Duodenal mucosa (tissue), 2 donors: ENCODE measurements at regions not wholly inside any gene's neighbourhood (a gene's known extent, or its start where the extent isn't known, plus 50 kb on each side); places are given as distances from the start of the nearest gene placed in this dataset.

ENCODE experiments used
- H3K27ac ChIP-seq: one replicate; pipeline ENCODE4 v1.7.0; 2013; ENCODE audit warnings: low read depth, low read length
- H3K27me3 ChIP-seq, 2 donors: one replicate each; pipeline ENCODE4 v1.7.0; 2013; ENCODE audit warnings: low read length in 2 of 2, control low read depth in 1 of 2; ENCODE audit not compliant: insufficient read depth in 2 of 2, control insufficient read depth in 1 of 2
- H3K36me3 ChIP-seq, 2 donors: one replicate each; pipeline ENCODE4 v1.7.0; 2013; ENCODE audit warnings: low read length in 2 of 2, control low read depth in 1 of 2; ENCODE audit not compliant: insufficient read depth in 2 of 2, control insufficient read depth in 1 of 2
- H3K4me1 ChIP-seq, 2 donors: one replicate each; pipeline ENCODE4 v1.7.0; 2013; ENCODE audit warnings: low read length in 2 of 2, control low read depth in 1 of 2; ENCODE audit not compliant: insufficient read depth in 2 of 2, control insufficient read depth in 1 of 2
- H3K4me3 ChIP-seq, 2 donors: one replicate each; pipeline ENCODE4 v1.7.0; 2013; ENCODE audit warnings: low read length in 2 of 2, low read depth in 1 of 2
- H3K9ac ChIP-seq, 2 donors: one replicate each; pipeline ENCODE4 v1.7.0; 2013; ENCODE audit warnings: low read length in 2 of 2, low read depth in 1 of 2
- H3K9me3 ChIP-seq, 2 donors: one replicate each; pipeline ENCODE4 v1.7.0; 2013; ENCODE audit warnings: low read length in 2 of 2, control low read depth in 1 of 2; ENCODE audit not compliant: control insufficient read depth in 1 of 2

DNA sequence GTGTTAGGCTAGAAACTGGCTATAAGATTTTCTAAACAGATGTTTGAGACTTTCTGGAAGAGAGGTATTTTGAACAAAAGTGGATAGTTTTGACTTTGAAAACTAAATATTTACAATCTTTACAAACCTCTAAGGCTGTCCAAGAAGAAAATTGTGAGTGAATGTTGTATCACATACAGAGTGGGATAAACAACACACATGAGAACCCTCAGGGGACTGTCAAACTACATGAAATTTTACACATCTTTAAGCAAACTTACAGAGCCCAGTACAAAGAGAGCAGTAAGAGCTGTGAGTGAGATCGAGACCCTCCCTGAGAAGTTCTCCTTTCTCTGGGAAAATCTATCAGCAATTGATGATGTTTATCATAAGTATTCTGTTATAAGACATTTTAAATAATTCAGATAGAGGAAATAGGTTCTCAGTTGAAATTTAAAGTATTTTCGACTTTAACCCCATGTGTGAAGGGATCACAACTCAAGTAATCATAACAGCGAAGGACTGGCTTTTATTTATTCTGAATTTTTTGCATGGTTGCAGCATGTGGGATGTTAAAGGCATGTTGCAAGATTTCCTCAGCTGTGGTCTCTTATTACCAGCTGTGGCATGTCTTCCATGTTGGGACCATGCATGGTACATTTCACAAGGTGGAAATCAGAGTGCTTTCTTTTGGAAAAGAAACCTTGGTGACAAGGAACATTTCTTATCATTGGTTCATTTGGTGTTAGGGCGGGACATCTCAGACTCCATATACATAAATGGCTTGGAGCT, 264.0 kb upstream of the PRICKLE1 start:
- Histone ChIP-seq H3K9ac (no peak overlapping the region), H3K9me3 (no peaks in the 10 kb centered on the region), H3K27ac (no peak overlapping the region), H3K4me1 (no peaks in the 10 kb centered on the region), H3K36me3 (no peaks in the 10 kb centered on the region), H3K27me3 (no peaks in the 10 kb centered on the region), H3K4me3 (no peak overlapping the region)

- H3K27ac ChIP-seq: no peak overlapping the region
- H3K4me1 ChIP-seq: no peaks in the 10 kb centered on the region
- no peaks in the 10 kb centered on the region for H3K9me3 ChIP-seq
- no peak overlapping the region for H3K4me3 ChIP-seq
- no peak overlapping the region for H3K9ac ChIP-seq
- no peaks in the 10 kb centered on the region for H3K27me3 ChIP-seq
- H3K36me3 ChIP-seq: no peaks in the 10 kb centered on the region
Observed at GRCh38 chr12:42846782-42847181, 257.2 kb upstream of the PRICKLE1 start.

DNA sequence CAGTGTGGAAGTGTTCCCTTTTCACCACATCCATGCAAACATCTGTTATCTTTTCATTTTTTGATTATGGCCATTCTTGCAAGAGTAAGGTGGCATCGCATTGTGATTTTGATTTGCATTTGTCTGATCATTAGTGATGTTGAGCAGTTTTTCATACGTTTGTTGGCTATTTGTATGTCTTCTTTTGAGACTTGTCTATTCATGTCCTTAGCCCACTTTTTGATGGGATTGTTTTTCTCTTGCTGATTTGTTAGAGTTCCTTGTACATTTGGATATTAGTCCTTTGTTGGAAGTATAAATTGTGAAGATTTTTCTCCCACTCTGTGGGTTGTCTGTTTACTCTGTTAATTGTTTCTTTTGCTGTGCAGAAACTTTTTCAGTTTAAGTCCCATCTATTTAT, 244.5 kb upstream of the PRICKLE1 start:
- H3K4me3 ChIP-seq: no peak overlapping the region
- H3K4me1 ChIP-seq: no peaks in the 10 kb centered on the region
- no peaks in the 10 kb centered on the region for H3K27me3 ChIP-seq
- no peaks in the 10 kb centered on the region for H3K36me3 ChIP-seq
- no peaks in the 10 kb centered on the region for H3K9me3 ChIP-seq
- H3K27ac ChIP-seq: no peak overlapping the region
- no peak overlapping the region for H3K9ac ChIP-seq

- H3K9me3 ChIP-seq: no peaks in the 10 kb centered on the region
- no peaks in the 10 kb centered on the region for H3K36me3 ChIP-seq
- no peak overlapping the region for H3K9ac ChIP-seq
- no peaks in the 10 kb centered on the region for H3K4me1 ChIP-seq
- H3K4me3 ChIP-seq: no peak overlapping the region
- H3K27me3 ChIP-seq: no peaks in the 10 kb centered on the region
- no peak overlapping the region for H3K27ac ChIP-seq
Observed at GRCh38 chr12:42828836-42829235, 239.3 kb upstream of the PRICKLE1 start.

DNA sequence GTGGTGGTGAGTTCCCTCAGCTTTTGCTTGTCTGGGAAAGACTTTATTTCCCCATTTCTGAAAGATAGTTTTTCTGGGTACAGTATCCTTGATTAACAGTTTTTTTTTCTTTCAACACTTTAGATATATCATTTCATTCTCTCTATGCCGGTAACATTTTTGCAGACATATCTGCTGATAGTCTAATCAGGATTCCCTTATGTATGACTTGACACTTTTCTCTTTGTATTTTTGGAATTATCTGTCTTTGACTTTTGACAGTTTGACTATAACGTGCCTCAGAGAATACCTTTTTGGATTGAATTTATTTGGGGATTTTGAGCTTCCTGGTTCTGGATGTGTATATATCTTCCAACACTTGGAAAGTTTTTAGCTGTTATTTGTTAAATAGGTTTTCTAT, 234.8 kb upstream of the PRICKLE1 start:
- Histone ChIP-seq H3K4me1 (no peaks in the 10 kb centered on the region), H3K9ac (no peak overlapping the region), H3K9me3 (no peaks in the 10 kb centered on the region), H3K27ac (no peak overlapping the region), H3K4me3 (no peak overlapping the region), H3K36me3 (no peaks in the 10 kb centered on the region), H3K27me3 (no peaks in the 10 kb centered on the region)

GRCh38 chr12:42823679-42824078, 234.1 kb upstream of the PRICKLE1 start:
- Histone ChIP-seq H3K4me3 (no peak overlapping the region), H3K27ac (no peak overlapping the region), H3K36me3 (no peaks in the 10 kb centered on the region), H3K9me3 (no peaks in the 10 kb centered on the region), H3K9ac (no peak overlapping the region), H3K27me3 (no peaks in the 10 kb centered on the region), H3K4me1 (no peaks in the 10 kb centered on the region)

GRCh38 chr12:42819846-42820245, 230.3 kb upstream of the PRICKLE1 start:
- Histone ChIP-seq H3K9me3 (no peaks in the 10 kb centered on the region), H3K27me3 (no peaks in the 10 kb centered on the region), H3K4me1 (no peaks in the 10 kb centered on the region), H3K4me3 (no peak overlapping the region), H3K27ac (no peak overlapping the region), H3K36me3 (no peaks in the 10 kb centered on the region), H3K9ac (no peak overlapping the region)

GRCh38 chr12:42815068-42815467, 225.5 kb upstream of the PRICKLE1 start:
- Histone ChIP-seq H3K36me3 (no peaks in the 10 kb centered on the region), H3K27ac (no peak overlapping the region)

DNA sequence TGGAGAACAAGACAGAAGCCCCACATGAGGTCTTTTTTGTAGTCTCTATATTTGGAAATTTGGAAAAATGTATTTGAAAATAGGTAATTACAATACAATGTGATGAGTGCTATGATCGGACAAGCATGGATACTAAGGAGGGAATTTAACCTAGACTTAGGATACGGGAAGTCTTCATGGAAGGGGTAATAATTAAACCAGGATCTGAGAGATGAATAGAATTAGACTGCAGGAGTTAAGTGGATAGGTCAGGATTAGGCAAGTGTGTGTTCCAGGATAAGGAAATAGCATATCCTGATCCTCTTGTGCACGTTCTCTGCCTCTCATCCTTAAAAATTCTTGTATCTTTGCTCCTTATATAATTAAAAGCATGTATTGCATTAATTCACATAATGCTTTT, 223.3 kb upstream of the PRICKLE1 start:
- H3K36me3 ChIP-seq: no peaks in the 10 kb centered on the region
- no peak overlapping the region for H3K27ac ChIP-seq
- no peaks in the 10 kb centered on the region for H3K4me1 ChIP-seq
- no peak overlapping the region for H3K9ac ChIP-seq
- H3K27me3 ChIP-seq: no peaks in the 10 kb centered on the region
- no peaks in the 10 kb centered on the region for H3K9me3 ChIP-seq
- no peak overlapping the region for H3K4me3 ChIP-seq

More at GRCh38 chr12:42815068-42815467, 225.5 kb upstream of the PRICKLE1 start:
- no peak overlapping the region for H3K4me3 ChIP-seq
- H3K27me3 ChIP-seq: no peaks in the 10 kb centered on the region
- H3K9me3 ChIP-seq: no peaks in the 10 kb centered on the region
- H3K9ac ChIP-seq: no peak overlapping the region
- no peaks in the 10 kb centered on the region for H3K4me1 ChIP-seq

DNA sequence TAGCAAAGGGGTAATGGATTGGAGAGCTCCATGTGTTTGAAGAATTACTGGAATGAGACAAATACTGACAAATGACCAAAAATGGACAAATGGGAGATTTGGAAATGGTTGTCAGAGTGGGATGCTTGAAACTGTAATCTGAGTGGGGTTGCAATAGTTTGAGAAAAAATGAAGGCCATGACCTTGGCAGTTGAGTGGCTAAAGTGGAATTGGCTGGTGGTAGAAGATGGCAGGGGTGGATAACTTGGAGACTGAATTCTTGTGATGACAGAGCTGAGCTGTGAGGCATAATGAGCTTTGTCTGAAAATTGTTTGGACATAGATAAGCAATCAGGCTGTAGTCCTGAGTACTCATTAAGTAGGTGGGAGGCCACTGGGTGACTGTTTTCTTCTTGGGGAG, 222.5 kb upstream of the PRICKLE1 start:
- H3K36me3 ChIP-seq: no peaks in the 10 kb centered on the region
- H3K9me3 ChIP-seq: no peaks in the 10 kb centered on the region
- no peaks in the 10 kb centered on the region for H3K27me3 ChIP-seq
- no peak overlapping the region for H3K4me3 ChIP-seq
- no peaks in the 10 kb centered on the region for H3K4me1 ChIP-seq
- H3K27ac ChIP-seq: no peak overlapping the region
- H3K9ac ChIP-seq: no peak overlapping the region
